ENCODE measurements at regions not wholly inside any gene's neighbourhood (a gene's known extent, or its start where the extent isn't known, plus 50 kb on each side); places are given as distances from the start of the nearest gene placed in this dataset.

GRCh38 chr4:112073181-112073580, 72.1 kb upstream of the FAM241A start:
- 77 to 78% (median 78%) methylated on average over 6 of the region's 6 CpGs for WGBS, 3 donors
- H3K9me3 ChIP-seq, result no peaks in the 10 kb centered on the region
- no peaks in the 10 kb centered on the region for H3K27me3 ChIP-seq
- H3K4me1 ChIP-seq (ENCODE audit: insufficient read depth), result no peaks in the 10 kb centered on the region
- DNase-seq, result no peak
- no peak overlapping the region for H3K4me3 ChIP-seq
- intact Hi-C loops (cut with DNase I), result no loop called here
- TF ChIP-seq EP300 (IDR thresholded peaks at IDR 0.05) (no peak), CTCF (IDR thresholded peaks at IDR 0.05) (no peak), POLR2A (IDR thresholded peaks at IDR 0.05) (no peak)
- no peak overlapping the region for H3K27ac ChIP-seq
- H3K36me3 ChIP-seq, result no peaks in the 10 kb centered on the region

- DNase-seq, result no peak
- 50 to 58% (median 56%) methylated on average over 4 of the region's 4 CpGs for WGBS, 3 donors
- intact Hi-C loops (cut with DNase I), result no loop called here
- no peak overlapping the region for H3K4me3 ChIP-seq
- no peak overlapping the region for H3K27ac ChIP-seq
- H3K36me3 ChIP-seq, result no peaks in the 10 kb centered on the region
- no peaks in the 10 kb centered on the region for H3K27me3 ChIP-seq
- H3K4me1 ChIP-seq (ENCODE audit: insufficient read depth), result no peaks in the 10 kb centered on the region
- no peaks in the 10 kb centered on the region for H3K9me3 ChIP-seq
- TF ChIP-seq POLR2A (IDR thresholded peaks at IDR 0.05), result no peak
- TF ChIP-seq CTCF (IDR thresholded peaks at IDR 0.05), result no peak
- no peak for TF ChIP-seq EP300 (IDR thresholded peaks at IDR 0.05)
Observed at GRCh38 chr4:112075129-112075753, 70.0 kb upstream of the FAM241A start.

GRCh38 chr4:112075906-112076305, 69.3 kb upstream of the FAM241A start:
- H3K27ac ChIP-seq, result no peak overlapping the region
- DNase-seq, result no peak
- no peak overlapping the region for H3K4me3 ChIP-seq
- H3K9me3 ChIP-seq, result no peaks in the 10 kb centered on the region
- H3K36me3 ChIP-seq, result no peaks in the 10 kb centered on the region
- no peaks in the 10 kb centered on the region for H3K4me1 ChIP-seq (ENCODE audit: insufficient read depth)
- WGBS, 3 donors, result 87 to 95% (median 92%) methylated on average over 3 of the region's 3 CpGs
- no peak for TF ChIP-seq POLR2A (IDR thresholded peaks at IDR 0.05)
- no peak for TF ChIP-seq CTCF (IDR thresholded peaks at IDR 0.05)
- TF ChIP-seq EP300 (IDR thresholded peaks at IDR 0.05), result no peak
- intact Hi-C loops (cut with DNase I), result no loop called here
- no peaks in the 10 kb centered on the region for H3K27me3 ChIP-seq

- Histone ChIP-seq H3K9me3 (no peaks in the 10 kb centered on the region), H3K27me3 (no peaks in the 10 kb centered on the region), H3K27ac (no peak overlapping the region), H3K36me3 (no peaks in the 10 kb centered on the region), H3K4me3 (no peak overlapping the region), H3K4me1 (ENCODE audit: insufficient read depth) (no peaks in the 10 kb centered on the region)
- no peak for DNase-seq
- 87 to 89% (median 88%) methylated on average over 6 of the region's 6 CpGs for WGBS, 3 donors
- TF ChIP-seq POLR2A (IDR thresholded peaks at IDR 0.05), result no peak
- no peak for TF ChIP-seq EP300 (IDR thresholded peaks at IDR 0.05)
- no peak for TF ChIP-seq CTCF (IDR thresholded peaks at IDR 0.05)
- intact Hi-C loops (cut with DNase I), result no loop called here
Observed at GRCh38 chr4:112076919-112077608, 68.2 kb upstream of the FAM241A start.
